ENCODE measurements at regions not wholly inside any gene's neighbourhood (a gene's known extent, or its start where the extent isn't known, plus 50 kb on each side); places are given as distances from the start of the nearest gene placed in this dataset.

DNA sequence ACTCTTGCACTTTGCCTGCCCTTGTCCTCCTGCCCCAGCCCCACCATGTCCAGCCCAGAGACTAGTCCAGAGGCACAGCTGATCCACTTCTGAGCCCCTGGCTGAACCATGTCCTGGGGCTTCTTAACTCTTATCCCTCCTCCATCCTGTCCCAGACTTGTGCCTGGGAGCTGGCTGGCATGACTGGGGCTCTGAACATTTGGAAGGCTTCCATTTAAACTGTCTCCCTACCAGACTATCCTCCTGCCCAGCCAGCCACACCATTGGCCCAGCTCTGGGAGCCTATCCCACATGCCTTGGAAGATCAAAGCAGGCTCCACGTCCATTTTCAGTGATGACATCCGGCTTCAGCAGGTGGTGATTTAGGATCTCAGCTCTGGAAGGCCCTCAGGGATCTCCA is 57.4 kb downstream of the FAM241B start:
- Histone ChIP-seq H3K9me3 (replicated peaks; ENCODE audit: control insufficient read depth, insufficient read depth, low read depth, low read length) (no peaks in the 10 kb centered on the region), H2AFZ (ENCODE audit: low read depth, low read length) (no peak overlapping the region), H3K27ac (ENCODE audit: extremely low read depth, low read depth, low read length) (no peak overlapping the region), H4K20me1 (replicated peaks; ENCODE audit: control insufficient read depth, insufficient read depth, low read length) (0 out of 2 replicates have a peak, but pooled peaks cover 10% of the 10 kb centered on the region), H3K36me3 (ENCODE audit: control insufficient read depth, insufficient read depth, low read length) (no peaks in the 10 kb centered on the region), H3K4me1 (replicated peaks in 1 of 2; ENCODE audit: control insufficient read depth in 2 of 2, insufficient read depth in 2 of 2, low read length in 2 of 2) (no peaks in the 10 kb centered on the region), H3K4me2 (ENCODE audit: insufficient read depth, low read length) (no peak overlapping the region), H3K9ac (ENCODE audit: insufficient read depth in 1 of 2, low read depth in 2 of 2, low read length in 2 of 2) (no peak overlapping the region), H3K27me3 (ENCODE audit: control insufficient read depth in 2 of 2, insufficient read depth in 2 of 2, low read length in 2 of 2) (peaks cover 18 to 59% of the 10 kb centered on the region in 2 experiments), H3K79me2 (ENCODE audit: control insufficient read depth, insufficient read depth, low read length) (no peaks in the 10 kb centered on the region), H3K4me3 (no peak overlapping the region), H3K9me1 (ENCODE audit: control insufficient read depth, insufficient read depth, low read length) (no peaks in the 10 kb centered on the region)
- CTCF ChIA-PET (ENCODE audit: low intra/inter-chr PET ratio), result no interaction called here
- FAIRE-seq (no peak), ATAC-seq (no peak), DNase-seq (ENCODE audit: extremely low read depth in 1 of 4, low spot score in 3 of 4) (no peak)
- intact Hi-C loops (cut with micrococcal nuclease) (no loop called here), in situ Hi-C loops (cut with MboI) (no loop called here)
- WGBS (ENCODE audit: insufficient coverage, low coverage, missing lambda C conversion rate), result 0% methylated on average over 2 of the region's 2 CpGs
- POLR2A ChIA-PET, result interaction anchor here (0.6 to 1.2 kb wide), 3 partner anchors 9 to 846 kb away, joined by 3 read pairs; no protein-coding TSS in a partner anchor
- TF ChIP-seq TRIM24 (IDR thresholded peaks at IDR 0.05), result no peak
- TF ChIP-seq KDM4B (IDR thresholded peaks at IDR 0.05; ENCODE audit: borderline replicate concordance in 2 of 2, low read depth in 1 of 2), result no peak
- no peak for TF ChIP-seq SMARCE1 (IDR thresholded peaks at IDR 0.05)
- no peak for TF ChIP-seq WHSC1 (IDR thresholded peaks at IDR 0.05; ENCODE audit: low read length)
- TF ChIP-seq ZNF282 (CRISPR knock-in tag; IDR thresholded peaks at IDR 0.05), result no peak
- TF ChIP-seq ZBTB7A (IDR thresholded peaks at IDR 0.05; ENCODE audit: borderline replicate concordance, control insufficient read depth, low read depth, low read length), result no peak
- TF ChIP-seq DDX20 (tag; IDR thresholded peaks at IDR 0.05; ENCODE audit: low read depth), result no peak
- TF ChIP-seq CREB1 (IDR thresholded peaks at IDR 0.05), result no peak
- no peak for TF ChIP-seq CREB1 (CRISPR knock-in tag; IDR thresholded peaks at IDR 0.05)
- TF ChIP-seq ZBTB9 (CRISPR knock-in tag; IDR thresholded peaks at IDR 0.05), result no peak
- TF ChIP-seq BACH1 (tag; IDR thresholded peaks at IDR 0.05), result no peak
- TF ChIP-seq ZBTB33 (CRISPR knock-in tag; IDR thresholded peaks at IDR 0.05), result no peak
- TF ChIP-seq HCFC1 (IDR thresholded peaks at IDR 0.05; ENCODE audit: low read depth, low read length), result no peak
- TF ChIP-seq ERF (CRISPR knock-in tag; IDR thresholded peaks at IDR 0.05), result no peak
- no peak for TF ChIP-seq ZBTB8A (IDR thresholded peaks at IDR 0.05; ENCODE audit: partially characterized antibody)
- no TSS peak for BruUV-seq (replicated peaks)

Data from K562 (cell line).